ENCODE measurements at regions not wholly inside any gene's neighbourhood (a gene's known extent, or its start where the extent isn't known, plus 50 kb on each side); places are given as distances from the start of the nearest gene placed in this dataset.
A peak's percentile ranks its signal among the peaks of the same experiment; 100 is the strongest.
"Not testable (repeated sequence)": the region's sequence is repeated elsewhere in the genome, so short reads cannot be mapped to it uniquely, and the experiment has no call there.

DNA sequence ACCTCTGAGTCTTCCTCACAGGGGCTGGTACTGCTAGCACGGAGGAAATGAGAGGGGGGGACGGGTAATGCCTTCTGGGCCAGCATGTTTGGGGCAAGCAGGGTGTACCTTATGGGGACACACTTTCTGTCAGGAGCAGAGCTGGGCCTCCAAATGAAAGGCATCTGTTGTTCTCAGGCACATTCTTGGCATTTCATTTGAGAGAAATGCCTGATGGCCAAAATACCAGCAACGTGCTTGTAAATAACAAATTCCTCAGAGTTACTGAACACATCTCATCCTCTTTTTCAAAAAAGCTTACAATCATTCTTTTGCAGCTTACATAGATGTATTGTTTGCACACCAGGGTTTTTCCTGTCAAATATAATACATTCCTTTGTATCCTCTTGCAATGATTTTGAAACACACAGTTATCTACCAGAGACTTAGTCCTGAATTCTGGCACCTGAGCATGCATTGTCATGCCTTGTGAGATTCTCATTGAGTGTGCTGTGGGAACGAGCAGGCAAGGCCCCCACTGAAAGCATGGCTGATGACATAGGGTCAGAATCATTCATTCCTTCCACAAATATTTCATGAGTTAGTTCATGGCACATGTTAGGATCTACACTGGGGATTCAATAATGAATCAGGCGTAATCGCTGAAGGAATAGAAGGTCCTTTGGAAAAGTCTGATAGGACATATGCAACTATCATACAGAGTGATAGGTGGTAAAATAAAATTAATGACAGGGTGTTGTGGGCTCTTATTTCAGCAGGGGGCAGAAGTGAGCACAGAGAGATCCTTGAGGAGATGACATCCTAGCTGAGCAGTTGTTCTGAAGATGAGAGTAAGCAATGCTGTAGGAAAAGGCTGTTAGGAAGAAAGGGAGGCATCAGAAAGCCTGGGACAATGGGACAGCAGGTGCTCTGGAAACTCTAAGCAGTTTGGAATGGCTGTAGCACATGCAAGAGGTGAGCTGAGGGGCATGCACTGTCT is 260.9 kb upstream of the TUT7 start:
- Histone ChIP-seq H3K9me3 (no peaks in the 10 kb centered on the region), H3K36me3 (no peaks in the 10 kb centered on the region)
- peak; percentile 2 for DNase-seq

GRCh38 chr9:86613943-86614342 is 259.7 kb upstream of the TUT7 start:
- H3K9me3 ChIP-seq, result no peaks in the 10 kb centered on the region
- no peaks in the 10 kb centered on the region for H3K27me3 ChIP-seq
- no peaks in the 10 kb centered on the region for H3K36me3 ChIP-seq
- no peak for DNase-seq
- no peak overlapping the region for H3K4me3 ChIP-seq

More for the DNA sequence above, 260.9 kb upstream of the TUT7 start:
- Histone ChIP-seq H3K27me3 (no peaks in the 10 kb centered on the region), H3K4me3 (no peak overlapping the region)

DNA sequence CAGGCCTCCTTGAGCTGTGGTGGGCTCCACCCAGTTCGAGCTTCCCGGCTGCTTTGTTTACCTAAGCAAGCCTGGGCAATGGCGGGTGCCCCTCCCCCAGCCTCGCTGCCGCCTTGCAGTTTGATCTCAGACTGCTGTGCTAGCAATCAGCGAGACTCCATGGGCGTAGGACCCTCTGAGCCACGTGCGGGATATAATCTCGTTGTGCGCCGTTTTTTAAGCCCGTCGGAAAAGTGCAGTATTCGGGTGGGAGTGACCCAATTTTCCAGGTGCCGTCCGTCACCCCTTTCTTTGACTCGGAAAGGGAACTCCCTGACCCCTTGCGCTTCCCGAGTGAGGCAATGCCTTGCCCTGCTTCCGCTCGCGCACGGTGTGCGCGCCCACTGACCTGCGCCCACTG is 257.3 kb upstream of the TUT7 start:
- not testable (repeated sequence) for DNase-seq

DNA sequence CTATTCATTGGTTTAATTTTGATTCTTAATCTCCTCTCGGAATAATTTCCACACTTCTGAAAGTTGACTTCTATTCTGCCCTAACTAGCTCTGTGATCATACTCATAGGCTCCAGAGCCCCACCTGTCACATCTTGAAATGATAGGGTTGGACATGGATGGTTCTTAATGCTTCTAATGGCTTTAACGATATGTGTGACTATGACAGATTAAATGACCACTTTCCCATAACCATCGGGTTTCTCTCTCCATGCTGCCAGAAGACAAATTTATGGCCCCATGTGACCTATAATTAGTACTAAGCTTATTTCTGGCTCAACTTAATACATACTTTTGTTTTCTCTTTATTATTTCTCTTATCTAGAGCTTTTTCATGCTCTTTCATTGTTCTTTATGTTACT is 251.1 kb upstream of the TUT7 start:
- Histone ChIP-seq H3K4me3 (no peak overlapping the region), H3K36me3 (no peaks in the 10 kb centered on the region), H3K27me3 (no peaks in the 10 kb centered on the region), H3K9me3 (no peaks in the 10 kb centered on the region)
- no peak for DNase-seq

More for the DNA sequence above, 257.3 kb upstream of the TUT7 start:
- not testable (repeated sequence) for H3K36me3 ChIP-seq, H3K27me3 ChIP-seq, H3K4me3 ChIP-seq, H3K9me3 ChIP-seq

DNA sequence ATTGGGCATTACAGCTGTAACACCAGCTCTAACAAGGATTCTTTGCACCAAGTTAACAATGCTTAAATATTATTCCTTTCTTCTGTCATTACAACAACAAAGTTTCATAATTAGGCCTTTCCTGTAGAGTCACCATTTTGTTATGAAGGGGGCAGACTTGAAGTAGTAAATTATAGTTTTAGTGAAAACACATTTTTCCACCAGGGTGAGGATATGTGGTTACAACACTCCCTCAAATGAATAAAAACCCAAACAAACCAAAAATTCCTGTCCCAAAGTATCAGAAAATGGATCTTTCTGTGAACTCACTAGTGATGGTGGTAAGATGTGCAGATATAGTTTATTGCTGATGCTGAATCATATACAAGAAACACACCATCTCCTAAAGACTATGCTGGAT is 250.5 kb upstream of the TUT7 start:
- Histone ChIP-seq H3K36me3 (no peaks in the 10 kb centered on the region), H3K4me3 (no peak overlapping the region), H3K27me3 (no peaks in the 10 kb centered on the region), H3K9me3 (no peaks in the 10 kb centered on the region)
- no peak for DNase-seq

GRCh38 chr9:86602715-86603114 is 248.5 kb upstream of the TUT7 start:
- Histone ChIP-seq H3K36me3 (no peaks in the 10 kb centered on the region), H3K4me3 (no peak overlapping the region), H3K9me3 (no peaks in the 10 kb centered on the region), H3K27me3 (no peaks in the 10 kb centered on the region)
- no peak for DNase-seq

DNA sequence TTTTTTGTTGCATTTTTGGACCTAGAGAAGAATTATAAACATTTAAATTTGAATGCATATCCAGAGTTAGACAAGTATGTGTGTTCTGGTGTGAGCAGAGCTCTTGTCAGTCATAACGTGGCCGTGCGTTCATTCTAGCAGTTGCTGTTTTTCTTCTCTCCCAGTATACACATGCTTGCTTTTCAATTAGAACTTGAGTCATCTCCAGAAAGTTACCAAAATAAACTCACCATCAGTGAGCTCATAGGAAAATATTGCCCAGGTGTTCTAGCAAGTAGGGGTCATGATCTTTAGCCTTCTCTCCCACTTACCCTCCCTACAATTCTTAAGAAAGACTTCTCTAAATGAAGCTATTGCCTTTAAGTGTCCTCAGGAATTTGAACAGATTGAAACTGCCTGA is 247.5 kb upstream of the TUT7 start:
- no peaks in the 10 kb centered on the region for H3K27me3 ChIP-seq
- no peak overlapping the region for H3K4me3 ChIP-seq
- no peaks in the 10 kb centered on the region for H3K9me3 ChIP-seq
- H3K36me3 ChIP-seq, result no peaks in the 10 kb centered on the region
- no peak for DNase-seq

GRCh38 chr9:86600977-86601376 is 246.8 kb upstream of the TUT7 start:
- Histone ChIP-seq H3K36me3 (no peaks in the 10 kb centered on the region), H3K9me3 (no peaks in the 10 kb centered on the region), H3K4me3 (no peak overlapping the region), H3K27me3 (no peaks in the 10 kb centered on the region)
- DNase-seq, result no peak

- Histone ChIP-seq H3K36me3 (no peaks in the 10 kb centered on the region), H3K4me3 (no peak overlapping the region), H3K27me3 (no peaks in the 10 kb centered on the region), H3K9me3 (no peaks in the 10 kb centered on the region)
- DNase-seq, result peak; percentile 9
Measured at GRCh38 chr9:86600291-86600690, 246.1 kb upstream of the TUT7 start.

- no peak overlapping the region for H3K4me3 ChIP-seq
- no peaks in the 10 kb centered on the region for H3K9me3 ChIP-seq
- H3K36me3 ChIP-seq, result no peaks in the 10 kb centered on the region
- DNase-seq, result no peak
- H3K27me3 ChIP-seq, result no peaks in the 10 kb centered on the region
Measured at GRCh38 chr9:86599561-86599960, 245.4 kb upstream of the TUT7 start.

DNA sequence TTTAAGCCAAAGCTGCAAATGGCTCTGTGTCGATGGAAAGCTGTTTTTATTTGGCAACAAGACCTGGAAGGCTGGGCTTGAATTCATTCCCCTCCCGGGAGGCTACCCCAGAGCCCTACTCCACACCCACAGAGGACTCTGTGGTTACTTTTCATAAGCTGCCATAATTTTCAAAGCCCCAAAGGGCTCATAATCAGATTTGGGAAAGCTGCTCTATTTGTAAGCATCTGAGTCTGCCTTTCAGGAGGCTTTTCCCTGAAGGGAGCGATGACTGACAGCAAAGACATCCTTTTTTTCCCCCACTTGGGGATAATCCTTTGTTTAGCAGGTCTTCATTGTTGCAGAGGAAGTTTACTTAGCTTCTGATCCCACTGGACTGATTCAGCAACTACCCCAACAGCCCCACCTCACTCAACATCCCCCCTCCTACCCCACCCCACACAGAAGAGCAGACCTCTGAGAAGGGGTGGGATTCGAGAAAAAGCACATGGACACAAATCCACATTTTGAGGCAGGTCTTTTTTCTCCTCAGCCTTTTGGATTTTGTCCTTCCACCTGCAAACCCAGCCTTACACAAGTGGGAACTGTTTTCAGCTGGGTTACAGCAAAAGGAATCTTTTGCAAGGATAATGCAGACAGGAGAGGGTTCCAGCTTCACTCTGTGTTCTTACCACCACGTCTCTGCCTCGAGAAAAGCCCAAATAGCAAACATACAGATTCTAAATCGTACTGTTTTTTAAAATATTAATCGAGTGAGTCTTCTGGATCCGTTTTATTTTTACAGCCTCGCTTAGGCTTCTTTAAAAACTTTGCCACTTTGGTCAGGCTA is 244.4 kb upstream of the TUT7 start:
- Histone ChIP-seq H3K27me3 (no peaks in the 10 kb centered on the region), H3K36me3 (no peaks in the 10 kb centered on the region), H3K9me3 (no peaks in the 10 kb centered on the region), H3K4me3 (no peak overlapping the region)
- DNase-seq, result no peak

- Histone ChIP-seq H3K36me3 (no peaks in the 10 kb centered on the region), H3K9me3 (no peaks in the 10 kb centered on the region)
Measured at GRCh38 chr9:86594724-86595123, 240.5 kb upstream of the TUT7 start.

DNA sequence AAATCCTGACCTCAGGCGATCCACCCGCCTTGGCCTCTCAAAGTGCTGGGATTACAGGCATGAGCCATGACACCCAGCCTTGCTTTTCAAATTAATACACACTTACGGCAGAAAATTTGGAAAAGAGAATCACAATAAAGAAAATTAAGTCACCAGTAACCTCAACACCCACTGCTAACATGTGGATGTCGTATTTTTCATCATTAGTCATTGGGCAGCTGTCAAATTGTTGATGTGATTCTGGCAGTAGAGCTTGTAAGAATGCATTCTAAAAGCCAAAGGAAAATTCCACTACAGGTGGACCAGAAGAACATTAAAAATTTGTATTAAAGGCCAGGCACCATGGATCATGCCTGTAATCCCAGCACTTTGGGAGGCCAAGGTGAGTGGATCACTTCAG is 237.3 kb upstream of the TUT7 start:
- Histone ChIP-seq H3K27me3 (no peaks in the 10 kb centered on the region), H3K9me3 (no peaks in the 10 kb centered on the region), H3K36me3 (no peaks in the 10 kb centered on the region), H3K4me3 (no peak overlapping the region)
- DNase-seq, result peak; percentile 17

More at GRCh38 chr9:86594724-86595123, 240.5 kb upstream of the TUT7 start:
- no peak for DNase-seq
- H3K4me3 ChIP-seq, result no peak overlapping the region
- no peaks in the 10 kb centered on the region for H3K27me3 ChIP-seq

GRCh38 chr9:86589730-86590129 is 235.5 kb upstream of the TUT7 start:
- no peak for DNase-seq
- Histone ChIP-seq H3K36me3 (no peaks in the 10 kb centered on the region), H3K27me3 (no peaks in the 10 kb centered on the region), H3K4me3 (no peak overlapping the region), H3K9me3 (no peaks in the 10 kb centered on the region)

- no peak overlapping the region for H3K4me3 ChIP-seq
Measured at GRCh38 chr9:86589273-86589672, 235.1 kb upstream of the TUT7 start.

GRCh38 chr9:86586144-86586494 is 231.9 kb upstream of the TUT7 start:
- DNase-seq, result no peak
- Histone ChIP-seq H3K4me3 (no peak overlapping the region), H3K9me3 (no peaks in the 10 kb centered on the region), H3K27me3 (no peaks in the 10 kb centered on the region), H3K36me3 (no peaks in the 10 kb centered on the region)

More at GRCh38 chr9:86589273-86589672, 235.1 kb upstream of the TUT7 start:
- H3K9me3 ChIP-seq, result no peaks in the 10 kb centered on the region
- H3K27me3 ChIP-seq, result no peaks in the 10 kb centered on the region
- H3K36me3 ChIP-seq, result no peaks in the 10 kb centered on the region
- DNase-seq, result no peak

- no peak for DNase-seq
- H3K36me3 ChIP-seq, result no peaks in the 10 kb centered on the region
- no peaks in the 10 kb centered on the region for H3K9me3 ChIP-seq
- no peaks in the 10 kb centered on the region for H3K27me3 ChIP-seq
- no peak overlapping the region for H3K4me3 ChIP-seq
Measured at GRCh38 chr9:86585422-86586143, 231.4 kb upstream of the TUT7 start.
